ENCODE measurements at regions not wholly inside any gene's neighbourhood (a gene's known extent, or its start where the extent isn't known, plus 50 kb on each side); places are given as distances from the start of the nearest gene placed in this dataset.

GRCh38 chr2:59082657-59083056 is 841.5 kb upstream of the FANCL start:
- DNase-seq: no peak

GRCh38 chr2:59080451-59081181 is 839.5 kb upstream of the FANCL start:
- DNase-seq: no peak

GRCh38 chr2:59077981-59078531 is 836.9 kb upstream of the FANCL start:
- no peak for DNase-seq

GRCh38 chr2:59077026-59077725 is 836.1 kb upstream of the FANCL start:
- no peak for DNase-seq

- DNase-seq: no peak
Observed at GRCh38 chr2:59076079-59076619, 835.0 kb upstream of the FANCL start.

GRCh38 chr2:59074071-59074470 is 832.9 kb upstream of the FANCL start:
- DNase-seq: no peak

GRCh38 chr2:59073286-59073685 is 832.2 kb upstream of the FANCL start:
- no peak for DNase-seq

GRCh38 chr2:59068255-59068654 is 827.1 kb upstream of the FANCL start:
- DNase-seq: no peak

GRCh38 chr2:59066787-59067399 is 825.8 kb upstream of the FANCL start:
- DNase-seq: no peak

- no peak for DNase-seq
Observed at GRCh38 chr2:59047373-59047995, 806.4 kb upstream of the FANCL start.

- no peak for DNase-seq
Observed at GRCh38 chr2:59046401-59047372, 805.6 kb upstream of the FANCL start.

- no peak for DNase-seq
Observed at GRCh38 chr2:59044736-59045135, 803.6 kb upstream of the FANCL start.

- no peak for DNase-seq
Observed at GRCh38 chr2:59041139-59041538, 800.0 kb upstream of the FANCL start.

- DNase-seq: no peak
Observed at GRCh38 chr2:59034837-59035236, 793.7 kb upstream of the FANCL start.

GRCh38 chr2:59034106-59034505 is 793.0 kb upstream of the FANCL start:
- DNase-seq: no peak

GRCh38 chr2:59033661-59034060 is 792.5 kb upstream of the FANCL start:
- DNase-seq: no peak

GRCh38 chr2:59032499-59032898 is 791.4 kb upstream of the FANCL start:
- no peak for DNase-seq

- no peak for DNase-seq
Observed at GRCh38 chr2:59029058-59029457, 787.9 kb upstream of the FANCL start.

GRCh38 chr2:59027320-59027719 is 786.2 kb upstream of the FANCL start:
- DNase-seq: no peak

GRCh38 chr2:59025157-59025757 is 784.1 kb upstream of the FANCL start:
- peak in 1 of 2 donors; percentile 38 for DNase-seq

- DNase-seq: no peak
Observed at GRCh38 chr2:59021786-59022185, 780.7 kb upstream of the FANCL start.
